NCI-H128 (cell line): ENCODE measurements at regions not wholly inside any gene's neighbourhood (a gene's known extent, or its start where the extent isn't known, plus 50 kb on each side); places are given as distances from the start of the nearest gene placed in this dataset.
"Not testable (repeated sequence)": the region's sequence is repeated elsewhere in the genome, so short reads cannot be mapped to it uniquely, and the experiment has no call there.

Experiments
- DNase-seq: peaks from one replicate; lab custom pipeline; 2025; ENCODE audit not compliant: unreplicated experiment; lab: John Stamatoyannopoulos, UW

DNA sequence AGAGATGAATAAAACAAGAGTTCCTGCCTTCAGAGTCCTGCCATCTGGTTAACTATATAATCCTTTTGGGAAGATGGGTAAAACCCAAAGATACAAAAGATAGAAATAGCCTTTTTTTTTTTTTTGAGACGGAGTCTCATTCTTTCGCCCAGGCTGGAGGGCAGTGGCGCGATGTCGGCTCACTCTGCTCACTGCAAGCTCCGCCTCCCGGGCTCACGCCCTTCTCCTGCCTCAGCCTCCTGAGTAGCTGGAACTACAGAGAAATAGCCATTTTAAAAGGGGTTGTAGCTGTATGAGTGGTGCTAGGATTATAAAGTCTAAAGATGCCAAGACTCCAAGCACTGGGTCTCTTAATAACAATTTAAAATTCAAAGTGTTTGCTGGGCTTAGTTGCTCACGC, 97.2 kb downstream of the KDR start:
- DNase-seq: no peak

DNA sequence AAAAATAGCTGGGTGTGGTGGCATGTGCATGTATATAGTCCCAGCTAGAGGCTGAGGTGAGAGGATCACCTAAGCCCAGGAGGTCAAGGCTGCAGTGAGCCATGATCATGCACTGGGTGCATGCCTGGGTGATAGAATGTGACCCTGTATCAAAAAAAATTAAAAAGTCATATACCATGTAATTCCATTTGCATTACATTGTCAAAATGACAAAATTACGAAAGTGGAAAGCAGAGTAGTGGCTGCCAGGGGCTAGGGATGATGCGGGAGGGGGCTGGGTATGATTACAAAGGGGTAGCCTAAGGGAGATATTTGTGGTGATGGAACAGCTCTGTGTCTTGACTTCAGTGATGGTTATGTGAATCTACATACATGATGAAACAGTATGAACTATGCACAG, 97.8 kb downstream of the KDR start:
- no peak for DNase-seq

DNA sequence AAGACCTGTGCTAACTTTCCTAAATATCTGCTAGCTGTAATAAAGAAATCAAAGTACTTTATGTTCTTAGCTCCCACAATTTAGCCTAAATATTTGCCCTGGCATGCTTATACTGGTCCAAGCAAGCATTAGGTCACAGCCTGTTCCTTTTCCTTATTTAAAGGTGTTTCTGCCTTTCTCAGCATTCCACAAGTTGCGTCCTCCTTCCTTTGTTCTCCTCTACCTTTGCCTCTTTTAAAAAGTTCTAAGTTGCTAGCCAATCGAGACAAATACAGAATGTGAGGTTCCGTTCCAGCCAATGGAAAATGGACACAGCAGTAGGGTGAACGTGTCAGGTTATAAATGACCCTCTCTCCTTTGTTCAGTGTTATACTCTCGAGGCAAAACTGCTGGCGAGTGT, 99.9 kb downstream of the KDR start:
- not testable (repeated sequence) for DNase-seq

DNA sequence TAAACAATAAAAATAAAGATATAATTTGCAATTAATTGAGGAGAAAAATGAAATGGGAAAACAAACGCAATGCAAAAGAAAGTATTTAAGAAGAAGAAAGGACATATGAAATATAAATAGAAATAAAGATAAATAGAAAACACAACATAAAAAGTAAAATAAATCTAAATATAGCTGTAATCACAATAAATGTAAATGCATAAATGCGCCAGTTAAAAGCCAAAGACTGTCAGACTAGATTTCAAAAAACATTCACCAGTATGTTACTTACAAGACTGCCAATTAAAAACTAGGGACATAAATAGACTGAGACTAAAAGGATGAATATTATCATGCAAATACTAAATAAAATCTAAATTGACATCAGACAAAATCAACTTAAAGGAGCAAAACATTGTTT, 102.4 kb downstream of the KDR start:
- DNase-seq: no peak

DNA sequence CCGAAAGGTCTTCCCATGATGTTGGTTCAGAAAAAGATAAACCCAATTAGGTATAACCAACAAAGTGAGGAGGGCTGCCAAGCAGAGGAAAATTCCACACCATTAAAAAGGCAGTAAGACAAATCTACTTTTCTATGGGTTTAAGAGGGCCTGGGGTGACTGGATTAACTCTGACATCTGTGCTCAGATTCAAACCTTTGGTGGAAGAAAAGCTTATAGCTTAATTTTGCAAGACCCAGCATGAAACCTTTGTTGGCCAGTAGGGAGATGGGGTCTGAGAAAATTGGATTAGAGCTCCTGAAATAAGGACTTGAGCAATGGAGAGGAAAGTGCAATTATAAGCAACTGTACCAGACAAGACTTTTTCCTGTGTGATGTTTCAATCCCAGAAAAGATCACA, 104.2 kb downstream of the KDR start:
- no peak for DNase-seq

DNA sequence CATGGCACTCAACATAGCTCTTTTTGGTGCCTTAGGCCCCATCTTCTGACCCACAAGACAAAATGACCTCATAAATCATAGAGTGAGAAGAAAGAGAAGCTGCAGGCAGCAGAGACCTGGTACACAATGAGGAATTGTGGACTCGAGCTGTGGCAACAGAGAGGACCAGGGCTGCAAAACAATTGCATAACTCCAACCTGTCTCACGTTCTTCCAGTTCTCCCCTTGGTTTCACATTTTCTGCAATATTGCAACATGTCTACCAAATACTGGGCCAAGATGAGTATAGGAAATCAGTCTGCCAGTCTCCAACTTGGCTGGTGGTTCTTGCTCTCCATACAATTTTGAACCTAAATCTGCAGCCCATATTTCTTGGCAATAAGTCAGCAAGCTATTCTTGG, 105.3 kb downstream of the KDR start:
- DNase-seq: no peak

DNA sequence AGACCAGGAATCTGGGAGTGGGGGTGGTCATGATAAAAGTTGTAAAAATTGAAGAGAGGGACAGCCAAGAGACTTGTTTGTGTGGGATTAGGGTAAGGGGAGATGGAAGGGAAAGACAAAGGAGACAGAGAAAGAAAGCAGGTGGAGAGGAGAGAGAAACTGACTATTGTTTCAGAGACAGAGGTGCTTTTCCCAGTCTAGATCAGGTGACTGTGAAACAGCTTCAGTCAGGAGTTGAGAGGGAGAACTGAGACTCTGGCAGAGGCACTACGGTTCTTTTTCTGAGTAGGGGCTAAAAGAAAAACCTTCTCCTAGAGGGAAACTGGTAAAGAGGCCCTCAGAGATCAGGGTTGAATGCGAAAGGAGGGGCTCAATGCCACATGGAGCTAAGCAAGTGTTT, 106.4 kb downstream of the KDR start:
- DNase-seq: no peak

DNA sequence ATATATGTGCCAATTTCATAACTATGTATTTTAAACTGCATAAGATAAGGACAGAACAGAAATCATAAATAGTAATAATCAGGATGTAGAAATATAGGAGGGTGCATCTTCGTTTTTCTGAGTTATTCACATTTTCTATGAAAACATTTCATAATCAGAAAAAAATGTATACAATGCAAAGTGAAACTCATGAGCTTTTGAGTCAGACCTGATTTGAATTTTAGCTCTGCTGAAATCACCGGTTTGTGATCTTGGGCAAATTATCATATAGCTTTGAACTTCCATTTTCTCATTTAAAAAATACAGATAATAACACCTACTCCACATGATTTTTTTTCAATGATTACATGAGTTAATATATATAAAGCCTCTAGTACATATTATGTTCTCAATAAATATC, 106.9 kb downstream of the KDR start:
- no peak for DNase-seq

DNA sequence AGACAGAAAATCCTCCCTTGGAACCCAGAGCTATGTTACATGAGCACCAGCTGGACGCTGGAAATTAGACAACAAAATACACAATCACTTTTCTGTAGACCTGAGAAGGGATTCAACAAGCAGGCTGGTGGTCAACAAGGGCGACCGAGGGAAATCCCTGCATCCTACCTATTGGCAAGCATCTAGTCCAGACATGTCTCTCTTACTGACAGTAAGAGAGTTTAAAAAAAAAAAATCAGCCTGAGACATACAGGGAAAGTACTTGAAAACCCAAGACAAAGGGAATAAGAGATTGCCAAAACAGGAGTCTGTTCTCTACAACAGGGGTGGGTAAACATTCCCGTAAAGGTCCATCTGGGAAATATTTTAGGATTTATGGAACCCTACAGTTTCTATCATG, 108.0 kb downstream of the KDR start:
- DNase-seq: no peak

DNA sequence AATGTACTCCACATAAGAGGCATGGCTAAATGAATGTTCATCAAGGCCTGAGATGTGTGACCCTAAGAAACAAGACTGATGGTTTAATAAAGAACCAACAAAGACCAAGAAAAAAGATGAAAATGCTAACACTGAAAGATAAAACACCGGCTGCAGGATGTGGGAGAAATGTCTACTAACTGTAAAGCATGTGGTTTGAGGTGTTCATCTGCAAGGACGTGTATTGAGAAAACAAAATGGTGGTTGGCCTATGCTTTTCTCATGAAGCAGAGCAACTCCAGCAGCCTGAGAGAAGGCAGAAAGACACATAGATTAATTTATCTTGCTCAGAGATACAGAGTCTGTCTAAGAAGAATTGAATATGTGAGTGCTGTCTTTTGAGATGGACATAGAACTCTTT, 109.3 kb downstream of the KDR start:
- no peak for DNase-seq

DNA sequence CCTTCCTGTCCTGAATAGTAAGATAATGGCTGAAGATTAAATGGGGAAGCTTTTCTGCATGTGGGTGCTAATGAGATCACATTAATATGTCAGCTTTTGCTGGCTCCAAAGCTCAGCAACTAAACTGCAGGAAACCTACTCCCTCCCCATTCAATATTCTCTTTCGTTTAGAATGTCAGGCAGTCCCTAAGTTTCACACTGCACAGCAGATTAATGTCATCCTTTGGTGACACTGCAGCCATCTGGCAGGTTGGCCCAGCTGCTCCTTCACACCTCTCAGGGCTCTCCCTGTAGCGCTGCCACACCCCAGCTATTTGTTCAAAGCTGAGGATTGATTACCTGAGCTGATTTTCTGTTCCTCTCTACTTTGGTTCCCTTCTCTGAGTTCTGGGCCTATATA, 110.5 kb downstream of the KDR start:
- no peak for DNase-seq

DNA sequence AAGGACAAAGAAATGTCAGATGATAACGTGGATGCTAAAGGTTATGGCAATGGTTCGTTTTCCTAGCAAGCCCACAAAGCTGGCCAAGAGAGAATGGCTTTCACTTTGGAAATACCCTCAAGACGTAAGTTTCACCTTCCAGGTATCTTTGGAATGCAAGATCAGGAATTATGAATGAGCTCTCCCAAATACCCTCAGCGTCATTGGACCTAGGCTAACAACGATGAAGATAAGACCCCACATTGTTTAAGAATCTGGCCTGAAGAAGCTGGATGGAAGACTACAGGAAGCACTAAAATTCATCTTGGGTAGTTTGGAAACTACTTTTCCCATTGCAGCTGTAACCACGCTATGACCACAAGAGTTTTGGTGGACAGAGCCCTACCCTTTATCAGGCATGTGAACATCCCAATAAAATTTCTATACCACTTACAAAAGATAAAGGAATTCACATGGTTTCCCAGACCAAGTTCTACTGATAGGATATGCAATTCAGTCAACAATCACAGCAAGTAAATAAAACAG, 111.9 kb downstream of the KDR start:
- no peak for DNase-seq

DNA sequence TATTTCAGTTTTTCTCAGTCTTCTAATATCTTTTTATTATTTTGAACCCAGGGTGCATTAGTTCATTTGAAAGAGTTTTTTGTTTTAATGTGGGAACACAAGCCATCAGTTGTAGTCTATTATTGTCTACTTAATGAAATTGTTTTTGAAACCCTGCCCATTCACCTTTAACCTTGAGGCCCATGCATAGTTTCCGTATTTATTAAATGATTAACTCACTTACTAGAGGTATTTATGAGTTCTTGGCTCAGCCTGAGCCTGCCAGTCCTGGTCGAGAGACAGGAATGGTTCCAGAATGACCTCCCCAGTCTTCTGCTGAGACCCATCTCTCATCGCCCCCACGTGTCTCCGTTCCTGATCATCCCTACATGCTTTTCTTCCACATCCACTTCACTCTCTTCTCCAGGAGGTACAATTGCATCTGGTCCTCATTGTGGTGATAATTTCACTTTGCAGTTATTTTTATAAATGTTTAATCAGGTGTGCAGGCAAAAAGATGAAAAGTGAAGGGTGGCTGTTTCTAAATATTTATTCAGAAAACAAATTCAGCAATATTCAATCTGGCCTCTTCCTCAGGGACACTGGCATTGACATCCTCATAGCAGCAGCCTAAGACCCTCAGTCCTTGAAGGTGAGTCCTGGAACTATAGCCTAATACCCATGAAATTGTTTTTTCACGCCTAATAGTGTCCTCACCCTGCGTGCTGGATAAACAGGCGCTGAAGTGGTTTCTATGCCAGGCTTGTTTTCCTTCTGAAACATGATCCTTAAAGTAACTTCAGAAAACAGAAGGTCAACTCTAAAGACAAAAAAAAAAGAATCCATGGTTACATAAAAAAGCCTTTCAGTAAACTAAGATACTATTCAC, 112.8 kb downstream of the KDR start:
- no peak for DNase-seq

DNA sequence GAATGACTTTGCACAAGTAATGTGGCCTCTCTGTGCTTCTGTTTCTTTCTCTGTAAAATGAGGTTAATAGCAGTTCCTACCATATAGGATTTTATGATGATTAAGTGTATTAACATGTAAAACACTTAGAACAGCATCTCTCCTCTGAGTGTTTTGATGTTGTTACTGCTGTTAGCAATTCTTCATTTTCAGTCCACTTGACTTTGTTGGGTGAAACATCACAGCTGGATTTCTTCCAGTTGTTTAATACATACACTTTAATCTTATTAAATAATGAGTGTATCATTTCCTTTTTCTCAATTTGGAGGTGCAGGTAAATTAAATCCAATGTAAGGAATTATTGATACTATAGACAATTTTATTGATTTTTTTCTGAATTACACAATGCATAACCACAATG, 113.6 kb downstream of the KDR start:
- no peak for DNase-seq

DNA sequence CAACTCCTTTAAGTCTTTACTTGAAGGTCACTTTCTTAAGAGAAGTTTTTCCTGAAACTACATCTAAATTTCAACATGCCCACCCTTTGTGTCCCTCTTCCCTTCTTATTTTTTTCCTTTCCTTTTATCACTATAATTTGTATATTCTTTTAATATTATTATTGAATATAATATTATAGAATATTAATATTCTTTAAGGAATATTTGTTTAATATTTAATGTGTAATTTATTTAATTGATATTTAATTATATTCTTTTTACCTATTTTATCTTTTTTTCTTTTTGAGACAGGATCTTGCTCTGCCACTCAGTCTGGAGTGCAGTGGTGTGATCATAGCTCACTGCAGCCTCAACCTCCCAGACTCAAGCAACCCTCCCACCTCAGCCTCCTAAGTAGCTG, 114.8 kb downstream of the KDR start:
- no peak for DNase-seq

DNA sequence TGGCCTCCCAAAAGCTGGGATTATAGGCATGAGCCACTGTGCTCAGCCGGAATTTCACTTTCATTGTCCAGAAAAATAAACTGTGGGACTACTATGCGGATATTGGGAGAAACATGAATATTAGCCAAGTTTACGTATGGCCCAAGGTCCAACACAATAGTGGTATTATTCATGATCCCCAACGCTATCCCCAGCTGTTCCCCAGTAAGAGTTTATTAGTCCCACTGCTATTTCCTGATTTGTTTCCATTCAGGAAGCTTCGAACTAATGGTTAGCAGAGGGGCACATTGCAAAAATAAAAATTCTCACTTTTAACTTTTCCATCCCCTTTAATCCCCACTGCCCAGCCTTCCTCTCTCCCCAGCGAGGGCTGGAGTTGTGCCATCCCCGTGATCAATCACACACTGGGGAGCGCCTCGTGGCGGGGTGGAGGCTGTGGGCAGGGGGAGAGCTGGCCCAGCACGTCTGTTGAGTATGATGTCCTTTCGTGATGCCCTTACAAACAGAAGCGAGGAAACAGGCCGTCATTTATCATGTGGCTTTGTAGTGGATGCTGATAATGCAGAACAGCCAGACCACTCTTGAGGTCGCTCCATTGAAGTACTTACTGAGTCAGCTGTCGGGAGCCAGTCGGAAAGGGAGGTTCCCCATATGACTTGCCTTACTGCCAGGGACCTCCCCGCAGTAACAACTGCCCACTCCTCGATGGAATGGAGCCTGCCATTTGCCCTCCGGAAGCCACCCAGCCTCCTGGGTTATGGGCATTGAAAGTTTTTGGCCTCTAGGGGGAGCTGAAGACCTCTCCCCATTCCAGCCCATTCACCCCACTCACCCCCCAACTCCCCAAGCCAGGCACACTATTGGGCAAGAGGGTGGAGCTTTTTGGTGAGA, 117.0 kb downstream of the KDR start:
- DNase-seq: no peak

DNA sequence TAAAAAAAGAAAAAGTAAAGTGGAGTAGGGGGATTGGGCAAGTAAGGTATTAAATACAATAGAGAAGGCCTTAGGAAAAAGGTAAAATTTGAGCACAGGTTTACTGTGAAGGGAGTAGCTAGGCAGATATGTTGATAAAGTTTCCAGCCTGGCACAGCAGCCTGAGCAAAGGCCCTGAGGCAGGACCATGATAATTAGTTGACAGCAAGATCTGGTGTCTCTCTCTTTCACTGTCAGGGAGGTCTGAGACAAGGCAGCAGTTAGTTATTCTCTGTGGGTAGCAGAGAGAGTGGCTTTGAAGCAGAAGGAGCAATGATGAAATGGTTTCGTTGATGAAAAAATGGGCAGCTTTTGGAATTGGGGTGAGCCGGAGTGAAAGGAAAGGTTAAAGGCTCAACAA, 119.5 kb downstream of the KDR start:
- DNase-seq: no peak

DNA sequence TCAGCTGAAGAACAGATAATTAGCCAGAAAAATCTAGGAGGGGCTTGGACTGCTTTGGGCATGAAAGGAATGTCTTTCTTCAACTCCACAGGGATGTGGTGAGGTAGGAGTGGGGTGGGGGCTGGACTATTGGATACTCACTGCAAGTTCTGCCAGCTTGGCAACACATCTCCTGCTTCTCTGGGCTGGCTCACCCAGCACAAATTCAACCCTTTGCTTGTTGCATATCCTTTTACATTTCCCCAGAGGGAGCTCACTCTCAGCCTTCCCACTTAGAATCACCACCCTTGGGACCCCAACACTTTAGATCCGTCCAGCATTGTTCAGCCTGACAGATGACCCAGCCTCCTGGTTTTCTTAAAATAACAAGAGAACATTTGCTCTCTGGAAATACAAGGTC, 120.6 kb downstream of the KDR start:
- no peak for DNase-seq

DNA sequence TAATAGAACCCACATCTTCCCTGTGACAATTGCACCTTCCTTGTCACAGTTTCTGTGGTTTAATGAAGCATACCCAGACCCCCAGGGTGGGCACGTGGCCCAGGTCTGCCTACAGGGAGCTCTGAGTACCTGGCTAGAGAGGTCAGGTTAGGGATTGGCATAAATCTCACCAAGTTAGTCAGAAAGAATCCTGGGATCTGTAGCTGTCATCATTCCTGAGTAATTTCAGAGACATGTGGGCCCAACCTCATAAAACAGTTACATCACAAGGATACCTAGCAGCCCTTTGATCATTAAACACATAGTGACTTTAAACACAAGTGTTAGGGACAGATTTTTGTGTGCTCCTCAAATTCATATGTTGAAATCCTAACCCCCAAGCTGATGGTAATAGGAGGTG, 123.0 kb downstream of the KDR start:
- no peak for DNase-seq

DNA sequence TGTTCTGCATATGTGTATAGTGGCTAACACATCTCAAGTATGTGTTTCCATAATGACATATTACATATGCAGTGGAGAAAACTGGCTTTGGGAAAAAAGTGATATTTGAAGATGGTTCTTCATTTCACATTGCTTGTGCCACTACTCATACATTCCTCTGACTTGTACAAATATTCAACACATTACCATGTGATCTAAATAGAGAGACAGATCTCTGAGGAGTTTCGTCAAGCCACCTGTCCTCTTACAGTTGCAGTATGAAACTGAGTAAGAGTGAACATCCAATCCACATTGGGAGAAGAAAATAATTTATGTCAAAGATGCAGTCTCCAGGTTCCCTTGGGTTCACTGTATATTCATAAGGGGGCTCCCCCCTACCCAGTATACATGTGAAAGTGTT, 123.9 kb downstream of the KDR start:
- no peak for DNase-seq

DNA sequence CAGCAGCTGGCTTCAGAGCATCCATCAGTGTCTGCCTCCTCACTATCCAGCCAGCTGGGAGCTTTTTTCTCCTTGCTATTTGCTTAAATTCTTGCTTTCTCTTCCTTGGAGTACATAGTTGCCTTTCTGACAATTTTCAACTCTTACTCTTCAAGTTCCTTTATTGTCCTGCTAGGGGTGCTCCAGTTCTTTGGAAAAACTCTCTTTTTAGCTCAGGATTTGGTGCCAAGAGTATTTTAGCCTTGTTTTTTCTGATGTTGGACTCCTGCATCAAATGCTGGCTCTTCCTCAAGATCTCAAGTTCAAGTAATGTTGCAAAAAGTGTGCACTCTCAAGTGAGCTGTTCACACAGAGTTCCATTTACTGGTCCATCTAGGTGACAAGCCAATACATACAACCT, 126.4 kb downstream of the KDR start:
- no peak for DNase-seq

DNA sequence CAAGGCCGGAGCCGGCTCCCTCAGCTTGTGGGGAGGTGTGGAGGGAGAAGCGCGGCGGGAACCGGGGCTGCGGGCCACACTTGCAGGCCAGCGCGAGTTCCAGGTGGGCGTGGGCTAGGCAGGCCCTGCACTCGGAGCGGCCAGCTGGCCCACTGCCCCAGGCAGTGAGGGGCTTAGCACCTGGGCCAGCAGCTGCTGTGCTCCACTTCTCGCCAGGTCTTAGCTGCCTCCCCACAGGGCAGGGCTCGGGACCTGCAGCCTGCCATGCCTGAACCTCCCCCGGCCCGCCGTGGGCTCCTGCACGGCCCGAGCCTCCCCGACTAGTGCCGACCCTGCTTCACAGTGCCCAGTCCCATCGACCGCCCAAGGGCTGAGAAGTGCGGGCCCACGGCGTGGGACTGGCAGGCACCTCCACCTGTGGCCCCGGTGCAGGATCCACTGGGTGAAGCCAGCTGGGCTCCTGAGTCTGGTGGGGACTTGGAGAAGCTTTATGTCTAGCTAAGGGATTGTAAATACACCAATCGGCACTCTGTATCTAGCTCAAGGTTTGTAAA, 131.8 kb downstream of the KDR start:
- not testable (repeated sequence) for DNase-seq
